Right lobe of liver (tissue), 6 donors: ENCODE measurements at regions not wholly inside any gene's neighbourhood (a gene's known extent, or its start where the extent isn't known, plus 50 kb on each side); places are given as distances from the start of the nearest gene placed in this dataset.

Source experiments
- ATAC-seq, 4 donors: fragments of 200-7000 bp; cut with Tn5 transposase; one replicate each; pipeline ENCODE4 v1.9.1; 2020; ENCODE audit warnings: mild to moderate bottlenecking in 4 of 4, moderate library complexity in 4 of 4
- DNase-seq, 3 donors: peaks; one replicate each; pipeline ENCODE4 v3.0.0-alpha.2; 2020
- H3K27ac ChIP-seq, 3 donors: fragments of 200-600 bp; one replicate each; pipeline ENCODE4 v1.8.0; 2022
- H3K27me3 ChIP-seq, 2 donors: fragments of 200-600 bp; one replicate each; pipeline ENCODE4 v1.8.0; 2022
- H3K36me3 ChIP-seq, 4 donors: fragments of 200-600 bp; sonication (generic) in 1 of 4; one replicate each; pipeline versions ENCODE4 v1.5.1 to v1.8.0; 2017 to 2022; ENCODE audit warnings: control low read depth in 1 of 4
- H3K4me1 ChIP-seq, 4 donors: fragments of 200-600 bp; sonication (generic) in 1 of 4; one replicate each; pipeline versions ENCODE4 v1.5.1 to v1.8.0; 2017 to 2022; ENCODE audit warnings: control low read depth in 1 of 4
- H3K4me3 ChIP-seq, 3 donors: fragments of 200-600 bp; one replicate each; pipeline ENCODE4 v1.8.0; 2022
- H3K9me3 ChIP-seq, 4 donors: fragments of 200-600 bp; sonication (generic) in 1 of 4; one replicate each; pipeline versions ENCODE4 v1.5.1 to v1.8.0; 2017 to 2022; ENCODE audit warnings: control low read depth in 1 of 4
- POLR2A ChIP-seq: fragments of 450-650 bp; IDR thresholded peaks from one replicate; pipeline ENCODE4 v1.6.1; 2017; ENCODE audit warnings: antibody characterized with exemption, mild to moderate bottlenecking
- WGBS: methylation state at CpG from one replicate; pipeline ENCODE4 v1.1.6; 2018; ENCODE audit warnings: low coverage, low lambda C conversion rate; ENCODE audit not compliant: insufficient coverage; ENCODE audit errors: missing lambda C conversion rate; 5-methylcytosine and 5-hydroxymethylcytosine counted together
- intact Hi-C, 2 donors: fragments of 100-400 bp; cut with DNase I; formaldehyde crosslinking; loops; one replicate each; pipeline versions ENCODE4 v1.11.2 to v1.14.1; 2022
- TF ChIP-seq, protein P1 (sequence below), 4 donors: fragments of 200-600 bp in 3 of 4; fragments of 450-650 bp in 1 of 4; IDR thresholded peaks; one replicate each; pipeline versions ENCODE4 v1.5.1 to v1.8.0; 2016 to 2022; ENCODE audit warnings: antibody characterized with exemption in 4 of 4, mild to moderate bottlenecking in 2 of 4
- donor health status: DM: no; HTN: yes; CAD: no.
- donor health status: DM: no; HTN: no; CAD: no.
- donor health status: DM: no; HTN: no; CAD: no.
- donor health status: DM: no; HTN: yes; CAD: no.
- donor health status: DM: no; HTN: yes; CAD: no.

GRCh38 chr4:148693913-148694649 is 251.9 kb upstream of the NR3C2 start:
- peak in 1 of 3 donors; percentile 58 for DNase-seq

GRCh38 chr4:148692242-148692641 is 250.0 kb upstream of the NR3C2 start:
- peak; percentile 84 to 97 (median 90) for ATAC-seq
- Histone ChIP-seq H3K9me3 (no peaks in the 10 kb centered on the region), H3K4me3 (no peak overlapping the region), H3K27me3 (no peaks in the 10 kb centered on the region), H3K36me3 (no peaks in the 10 kb centered on the region), H3K27ac (peak overlapping the region in 2 of 3 donors; percentile 44 to 59), H3K4me1 (peaks cover 0 to 3% (median 0%) of the 10 kb centered on the region in 4 donors)
- intact Hi-C loops: no loop called here
- 34% methylated on average over 7 of the region's 7 CpGs for WGBS
- TF ChIP-seq POLR2A: no peak
- TF ChIP-seq, protein P1, sequence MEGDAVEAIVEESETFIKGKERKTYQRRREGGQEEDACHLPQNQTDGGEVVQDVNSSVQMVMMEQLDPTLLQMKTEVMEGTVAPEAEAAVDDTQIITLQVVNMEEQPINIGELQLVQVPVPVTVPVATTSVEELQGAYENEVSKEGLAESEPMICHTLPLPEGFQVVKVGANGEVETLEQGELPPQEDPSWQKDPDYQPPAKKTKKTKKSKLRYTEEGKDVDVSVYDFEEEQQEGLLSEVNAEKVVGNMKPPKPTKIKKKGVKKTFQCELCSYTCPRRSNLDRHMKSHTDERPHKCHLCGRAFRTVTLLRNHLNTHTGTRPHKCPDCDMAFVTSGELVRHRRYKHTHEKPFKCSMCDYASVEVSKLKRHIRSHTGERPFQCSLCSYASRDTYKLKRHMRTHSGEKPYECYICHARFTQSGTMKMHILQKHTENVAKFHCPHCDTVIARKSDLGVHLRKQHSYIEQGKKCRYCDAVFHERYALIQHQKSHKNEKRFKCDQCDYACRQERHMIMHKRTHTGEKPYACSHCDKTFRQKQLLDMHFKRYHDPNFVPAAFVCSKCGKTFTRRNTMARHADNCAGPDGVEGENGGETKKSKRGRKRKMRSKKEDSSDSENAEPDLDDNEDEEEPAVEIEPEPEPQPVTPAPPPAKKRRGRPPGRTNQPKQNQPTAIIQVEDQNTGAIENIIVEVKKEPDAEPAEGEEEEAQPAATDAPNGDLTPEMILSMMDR (IDR thresholded peaks at IDR 0.05): no peak
- peak in 2 of 3 donors; percentile 13 to 76 for DNase-seq

More at GRCh38 chr4:148693913-148694649, 251.9 kb upstream of the NR3C2 start:
- no peaks in the 10 kb centered on the region for H3K36me3 ChIP-seq
- WGBS: 39% methylated on average over 2 of the region's 2 CpGs
- TF ChIP-seq, protein P1 (IDR thresholded peaks at IDR 0.05): no peak
- no peak for TF ChIP-seq POLR2A
- H3K27ac ChIP-seq: peak overlapping the region in 1 of 3 donors; percentile 24
- intact Hi-C loops: no loop called here
- H3K27me3 ChIP-seq: no peaks in the 10 kb centered on the region
- ATAC-seq: peak; percentile 70 to 74 (median 74)
- H3K4me1 ChIP-seq: peaks cover 0 to 3% (median 0%) of the 10 kb centered on the region in 4 donors
- H3K4me3 ChIP-seq: no peak overlapping the region
- no peaks in the 10 kb centered on the region for H3K9me3 ChIP-seq

DNA sequence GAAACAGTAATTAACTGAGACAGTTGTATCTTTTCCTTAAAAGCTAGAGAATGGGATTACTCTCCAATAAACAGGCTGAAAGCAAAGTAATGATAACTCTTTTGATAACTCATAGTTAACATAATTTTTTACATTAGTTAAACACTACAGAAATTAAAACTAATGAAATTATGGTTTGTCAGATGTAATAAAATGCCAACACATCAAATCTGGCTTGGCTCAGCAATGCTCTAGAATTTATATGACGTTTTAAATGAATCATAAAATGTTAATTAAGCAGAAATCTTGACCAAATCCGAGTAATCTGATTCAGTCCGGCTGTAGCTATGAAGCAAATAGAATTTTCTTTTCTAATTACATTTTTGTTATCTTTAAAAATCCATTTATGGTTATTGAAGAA is 244.2 kb upstream of the NR3C2 start:
- Histone ChIP-seq H3K27me3 (no peaks in the 10 kb centered on the region), H3K4me1 (no peaks in the 10 kb centered on the region), H3K9me3 (no peaks in the 10 kb centered on the region), H3K36me3 (no peaks in the 10 kb centered on the region), H3K27ac (no peak overlapping the region), H3K4me3 (no peak overlapping the region)
- ATAC-seq (no peak), DNase-seq (no peak)
- TF ChIP-seq POLR2A: no peak
- TF ChIP-seq, protein P1 (IDR thresholded peaks at IDR 0.05): no peak
- WGBS: 43% methylated on average over 3 of the region's 3 CpGs
- intact Hi-C loops: no loop called here

- no peaks in the 10 kb centered on the region for H3K27me3 ChIP-seq
- intact Hi-C loops: no loop called here
- ATAC-seq (peak in 1 of 4 donors; percentile 60), DNase-seq (no peak)
- H3K27ac ChIP-seq: no peak overlapping the region
- H3K9me3 ChIP-seq: no peaks in the 10 kb centered on the region
- no peaks in the 10 kb centered on the region for H3K36me3 ChIP-seq
- H3K4me1 ChIP-seq: no peaks in the 10 kb centered on the region
- H3K4me3 ChIP-seq: no peak overlapping the region
- TF ChIP-seq, protein P1 (IDR thresholded peaks at IDR 0.05): no peak
- TF ChIP-seq POLR2A: no peak
- WGBS: no CpG with 5 or more reads among the region's 1 CpG
These were observed 242.4 kb upstream of the NR3C2 start for GRCh38 chr4:148684638-148685037.
